HG03060 (cell line): ENCODE measurements at regions not wholly inside any gene's neighbourhood (a gene's known extent, or its start where the extent isn't known, plus 50 kb on each side); places are given as distances from the start of the nearest gene placed in this dataset.
"Not testable (repeated sequence)": the region's sequence is repeated elsewhere in the genome, so short reads cannot be mapped to it uniquely, and the experiment has no call there.

Experiments used
- ATAC-seq: cut with Tn5 transposase; IDR thresholded peaks from one replicate; pipeline ENCODE4 v1.9.1; 2021; ENCODE audit warnings: low read depth, moderate number of reproducible peaks; ENCODE audit not compliant: unreplicated experiment

- no peak for ATAC-seq
Measured at GRCh38 chr11:43150697-43151096, 161.1 kb upstream of the API5 start.

- no peak for ATAC-seq
Measured at GRCh38 chr11:43164831-43165230, 147.0 kb upstream of the API5 start.

GRCh38 chr11:43165393-43165792 lies 146.4 kb upstream of the API5 start:
- ATAC-seq: not testable (repeated sequence)

GRCh38 chr11:43168241-43168640 lies 143.6 kb upstream of the API5 start:
- not testable (repeated sequence) for ATAC-seq

- ATAC-seq: no peak
Measured at GRCh38 chr11:43172477-43172876, 139.3 kb upstream of the API5 start.

GRCh38 chr11:43177975-43178374 lies 133.8 kb upstream of the API5 start:
- no peak for ATAC-seq

GRCh38 chr11:43194459-43194858 lies 117.3 kb upstream of the API5 start:
- ATAC-seq: not testable (repeated sequence)

GRCh38 chr11:43197379-43197778 lies 114.4 kb upstream of the API5 start:
- no peak for ATAC-seq

- no peak for ATAC-seq
Measured at GRCh38 chr11:43200031-43200430, 111.8 kb upstream of the API5 start.

- ATAC-seq: no peak
Measured at GRCh38 chr11:43212279-43212678, 99.5 kb upstream of the API5 start.

- ATAC-seq: no peak
Measured at GRCh38 chr11:43214471-43214870, 97.3 kb upstream of the API5 start.

- no peak for ATAC-seq
Measured at GRCh38 chr11:43217849-43218248, 93.9 kb upstream of the API5 start.

- ATAC-seq: no peak
Measured at GRCh38 chr11:43222215-43222614, 89.6 kb upstream of the API5 start.

GRCh38 chr11:43223026-43223425 lies 88.8 kb upstream of the API5 start:
- no peak for ATAC-seq

GRCh38 chr11:43234881-43235280 lies 76.9 kb upstream of the API5 start:
- ATAC-seq: no peak

- no peak for ATAC-seq
Measured at GRCh38 chr11:43238341-43238740, 73.5 kb upstream of the API5 start.

GRCh38 chr11:43239791-43240190 lies 72.0 kb upstream of the API5 start:
- ATAC-seq: no peak

GRCh38 chr11:43242401-43242800 lies 69.4 kb upstream of the API5 start:
- ATAC-seq: no peak

- ATAC-seq: no peak
Measured at GRCh38 chr11:43243927-43244326, 67.9 kb upstream of the API5 start.

GRCh38 chr11:43245466-43245865 lies 66.3 kb upstream of the API5 start:
- ATAC-seq: no peak

GRCh38 chr11:43250309-43250708 lies 61.5 kb upstream of the API5 start:
- no peak for ATAC-seq

- ATAC-seq: no peak
Measured at GRCh38 chr11:43261775-43262174, 50.0 kb upstream of the API5 start.
